ENCODE measurements at regions not wholly inside any gene's neighbourhood (a gene's known extent, or its start where the extent isn't known, plus 50 kb on each side); places are given as distances from the start of the nearest gene placed in this dataset.

GRCh38 chr5:53403758-53404157 lies 76.7 kb upstream of the FST start:
- H3K36me3 ChIP-seq (ENCODE audit: control insufficient read depth in 2 of 2, extremely low read depth in 1 of 2, insufficient read depth in 2 of 2, low read length in 2 of 2): no peaks in the 10 kb centered on the region
- no peak for DNase-seq (ENCODE audit: low read depth, low spot score)
- no peaks in the 10 kb centered on the region for H3K9me1 ChIP-seq (ENCODE audit: control insufficient read depth, extremely low read depth, insufficient read depth, low read length)
- H3K9me3 ChIP-seq (ENCODE audit: control insufficient read depth, low read depth, low read length): no peaks in the 10 kb centered on the region
- no peak overlapping the region for H3K9ac ChIP-seq (ENCODE audit: control insufficient read depth, extremely low read depth, insufficient read depth, low read length)
- no peaks in the 10 kb centered on the region for H3K79me2 ChIP-seq (ENCODE audit: control insufficient read depth, insufficient read depth, low read length)
- H3K4me1 ChIP-seq (ENCODE audit: control insufficient read depth, extremely low read depth, insufficient read depth, low read length): peaks cover 15% of the 10 kb centered on the region
- no peak overlapping the region for H3K4me2 ChIP-seq (ENCODE audit: control insufficient read depth, extremely low read depth, insufficient read depth, low read depth, low read length)
- H3K4me3 ChIP-seq (ENCODE audit: control insufficient read depth in 2 of 3, extremely low read depth in 1 of 3, insufficient read depth in 2 of 3, low read depth in 1 of 3, low read length in 3 of 3): no peak overlapping the region
- no peak overlapping the region for H2AFZ ChIP-seq (ENCODE audit: control insufficient read depth, low read length)
- dilution Hi-C loops (cut with MboI; ENCODE audit: extremely low pct_ligation_motif_present, low sequenced_read_pairs): no loop called here
- TF ChIP-seq EZH2 (IDR thresholded peaks at IDR 0.05; ENCODE audit: low read length) (no peak), CTCF (optimal IDR thresholded peaks at IDR 0.05 in 1 of 3, IDR thresholded peaks at IDR 0.05 in 1 of 3, conservative IDR thresholded peaks at IDR 0.05 in 1 of 3; ENCODE audit: extremely low read depth in 1 of 3, insufficient read depth in 2 of 3, low read length in 3 of 3) (no peak)
- no peaks in the 10 kb centered on the region for H3K27me3 ChIP-seq (ENCODE audit: control insufficient read depth, extremely low read depth, insufficient read depth, low read length)
- no peak overlapping the region for H3K27ac ChIP-seq (ENCODE audit: control insufficient read depth, insufficient read depth, low read length)
- FAIRE-seq: no peak
- H4K20me1 ChIP-seq (ENCODE audit: control insufficient read depth, extremely low read depth, insufficient read depth, low read length): no peaks in the 10 kb centered on the region

- H3K27ac ChIP-seq (ENCODE audit: control insufficient read depth, insufficient read depth, low read length): no peak overlapping the region
- no peaks in the 10 kb centered on the region for H4K20me1 ChIP-seq (ENCODE audit: control insufficient read depth, extremely low read depth, insufficient read depth, low read length)
- FAIRE-seq (no peak), DNase-seq (ENCODE audit: low read depth, low spot score) (no peak)
- no peak overlapping the region for H3K4me2 ChIP-seq (ENCODE audit: control insufficient read depth, extremely low read depth, insufficient read depth, low read depth, low read length)
- H3K9me3 ChIP-seq (ENCODE audit: control insufficient read depth, low read depth, low read length): no peaks in the 10 kb centered on the region
- no peaks in the 10 kb centered on the region for H3K27me3 ChIP-seq (ENCODE audit: control insufficient read depth, extremely low read depth, insufficient read depth, low read length)
- dilution Hi-C loops (cut with MboI; ENCODE audit: extremely low pct_ligation_motif_present, low sequenced_read_pairs): no loop called here
- no peak for TF ChIP-seq CTCF (optimal IDR thresholded peaks at IDR 0.05 in 1 of 3, IDR thresholded peaks at IDR 0.05 in 1 of 3, conservative IDR thresholded peaks at IDR 0.05 in 1 of 3; ENCODE audit: extremely low read depth in 1 of 3, insufficient read depth in 2 of 3, low read length in 3 of 3)
- no peak for TF ChIP-seq EZH2 (IDR thresholded peaks at IDR 0.05; ENCODE audit: low read length)
- no peaks in the 10 kb centered on the region for H3K9me1 ChIP-seq (ENCODE audit: control insufficient read depth, extremely low read depth, insufficient read depth, low read length)
- no peaks in the 10 kb centered on the region for H3K36me3 ChIP-seq (ENCODE audit: control insufficient read depth in 2 of 2, extremely low read depth in 1 of 2, insufficient read depth in 2 of 2, low read length in 2 of 2)
- H3K9ac ChIP-seq (ENCODE audit: control insufficient read depth, extremely low read depth, insufficient read depth, low read length): no peak overlapping the region
- no peak overlapping the region for H3K4me3 ChIP-seq (ENCODE audit: control insufficient read depth in 2 of 3, extremely low read depth in 1 of 3, insufficient read depth in 2 of 3, low read depth in 1 of 3, low read length in 3 of 3)
- no peaks in the 10 kb centered on the region for H3K79me2 ChIP-seq (ENCODE audit: control insufficient read depth, insufficient read depth, low read length)
- peaks cover 15% of the 10 kb centered on the region for H3K4me1 ChIP-seq (ENCODE audit: control insufficient read depth, extremely low read depth, insufficient read depth, low read length)
- no peak overlapping the region for H2AFZ ChIP-seq (ENCODE audit: control insufficient read depth, low read length)
Observed at GRCh38 chr5:53405396-53405795, 75.0 kb upstream of the FST start.

Measured in keratinocyte (primary cell).